ENCODE measurements at regions not wholly inside any gene's neighbourhood (a gene's known extent, or its start where the extent isn't known, plus 50 kb on each side); places are given as distances from the start of the nearest gene placed in this dataset.

DNA sequence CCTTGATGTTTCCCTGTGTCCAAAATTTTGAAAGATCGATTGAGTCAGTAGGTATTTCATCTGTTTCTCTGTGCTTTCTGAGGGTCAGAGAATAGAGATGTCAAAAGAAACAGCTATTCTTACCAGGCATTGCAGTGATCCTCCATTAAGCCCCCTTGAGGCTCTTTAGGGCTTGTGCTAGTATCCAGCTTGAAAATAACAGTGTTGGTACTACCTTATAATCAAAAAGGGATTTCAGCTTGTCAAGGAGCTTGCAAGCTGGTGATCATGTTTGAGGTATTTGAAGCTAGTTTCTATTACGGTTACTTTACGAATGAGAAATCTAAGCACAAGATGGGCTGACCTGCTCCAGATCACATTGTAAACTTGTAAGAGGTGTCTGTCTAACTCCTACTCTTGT is 103.4 kb downstream of the EDEM1 start:
- TF ChIP-seq POLR2AphosphoS5 (IDR thresholded peaks at IDR 0.05) = no peak
- TF ChIP-seq, protein P1, sequence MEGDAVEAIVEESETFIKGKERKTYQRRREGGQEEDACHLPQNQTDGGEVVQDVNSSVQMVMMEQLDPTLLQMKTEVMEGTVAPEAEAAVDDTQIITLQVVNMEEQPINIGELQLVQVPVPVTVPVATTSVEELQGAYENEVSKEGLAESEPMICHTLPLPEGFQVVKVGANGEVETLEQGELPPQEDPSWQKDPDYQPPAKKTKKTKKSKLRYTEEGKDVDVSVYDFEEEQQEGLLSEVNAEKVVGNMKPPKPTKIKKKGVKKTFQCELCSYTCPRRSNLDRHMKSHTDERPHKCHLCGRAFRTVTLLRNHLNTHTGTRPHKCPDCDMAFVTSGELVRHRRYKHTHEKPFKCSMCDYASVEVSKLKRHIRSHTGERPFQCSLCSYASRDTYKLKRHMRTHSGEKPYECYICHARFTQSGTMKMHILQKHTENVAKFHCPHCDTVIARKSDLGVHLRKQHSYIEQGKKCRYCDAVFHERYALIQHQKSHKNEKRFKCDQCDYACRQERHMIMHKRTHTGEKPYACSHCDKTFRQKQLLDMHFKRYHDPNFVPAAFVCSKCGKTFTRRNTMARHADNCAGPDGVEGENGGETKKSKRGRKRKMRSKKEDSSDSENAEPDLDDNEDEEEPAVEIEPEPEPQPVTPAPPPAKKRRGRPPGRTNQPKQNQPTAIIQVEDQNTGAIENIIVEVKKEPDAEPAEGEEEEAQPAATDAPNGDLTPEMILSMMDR (IDR thresholded peaks at IDR 0.05) = no peak
- TF ChIP-seq POLR2A (IDR thresholded peaks at IDR 0.05) = no peak

DNA sequence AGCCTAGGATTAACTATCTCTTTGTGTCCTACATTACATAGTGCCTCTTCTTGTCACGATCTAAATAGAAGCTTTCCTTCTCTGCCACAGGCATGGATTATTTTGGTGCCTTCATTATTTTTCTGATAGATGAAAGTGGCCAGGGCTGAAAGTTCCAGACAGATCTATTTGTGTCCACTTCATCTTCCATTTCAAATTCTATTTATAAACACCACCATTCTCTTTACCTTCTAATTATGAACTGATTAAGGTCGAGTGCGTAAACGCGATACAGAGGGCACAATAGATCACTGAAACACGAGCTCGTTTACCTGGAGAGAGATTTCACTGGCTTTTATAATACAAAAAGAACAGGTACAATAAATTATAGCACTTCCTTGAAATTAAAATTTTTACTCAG is 105.0 kb downstream of the EDEM1 start:
- intact Hi-C loops (cut with DNase I; ENCODE audit: low total_unique reads) = no loop called here
- H3K4me1 ChIP-seq = no peaks in the 10 kb centered on the region

More for the DNA sequence above, 103.4 kb downstream of the EDEM1 start:
- intact Hi-C loops (cut with DNase I; ENCODE audit: low total_unique reads) = no loop called here
- peaks cover 0 to under 1% of the 10 kb centered on the region in 2 donors for H3K9me3 ChIP-seq
- H3K36me3 ChIP-seq = no peaks in the 10 kb centered on the region
- H3K27ac ChIP-seq = no peak overlapping the region
- no peaks in the 10 kb centered on the region for H3K4me1 ChIP-seq
- no peak for DNase-seq (ENCODE audit: low spot score in 2 of 2)
- H3K4me3 ChIP-seq = no peak overlapping the region
- no peaks in the 10 kb centered on the region for H3K27me3 ChIP-seq

DNA sequence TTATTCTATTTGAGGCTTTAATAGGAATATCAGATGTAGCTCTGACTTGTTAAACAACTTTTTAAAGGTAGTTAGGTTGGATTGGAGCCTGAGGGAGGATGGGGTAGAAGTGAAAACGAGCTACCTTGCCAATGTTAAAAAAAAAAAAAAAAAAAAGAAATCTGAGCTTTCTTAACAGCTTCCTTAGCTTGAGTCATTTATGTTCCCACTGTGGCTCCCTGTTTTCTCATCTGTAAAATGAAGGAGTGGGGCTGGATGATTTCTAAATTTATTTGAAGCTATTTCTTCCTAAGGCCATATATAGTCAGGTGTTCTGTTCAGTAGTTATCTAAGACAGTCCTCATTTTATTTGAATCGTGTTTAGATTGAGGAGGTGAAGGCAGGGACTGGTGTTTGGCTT is 105.7 kb downstream of the EDEM1 start:
- intact Hi-C loops (cut with DNase I; ENCODE audit: low total_unique reads) = no loop called here
- no peak overlapping the region for H3K27ac ChIP-seq
- DNase-seq (ENCODE audit: low spot score in 2 of 2) = no peak
- TF ChIP-seq POLR2AphosphoS5 (IDR thresholded peaks at IDR 0.05) (no peak), POLR2A (IDR thresholded peaks at IDR 0.05) (no peak)
- TF ChIP-seq, protein P1 (IDR thresholded peaks at IDR 0.05) = no peak
- no peaks in the 10 kb centered on the region for H3K4me1 ChIP-seq
- no peaks in the 10 kb centered on the region for H3K27me3 ChIP-seq
- H3K36me3 ChIP-seq = no peaks in the 10 kb centered on the region
- no peak overlapping the region for H3K4me3 ChIP-seq
- H3K9me3 ChIP-seq = peaks cover 0 to 6% of the 10 kb centered on the region in 2 donors

More for the DNA sequence above, 105.0 kb downstream of the EDEM1 start:
- no peaks in the 10 kb centered on the region for H3K27me3 ChIP-seq
- H3K4me3 ChIP-seq = no peak overlapping the region
- TF ChIP-seq, protein P1 (IDR thresholded peaks at IDR 0.05) = no peak
- TF ChIP-seq POLR2A (IDR thresholded peaks at IDR 0.05) (no peak), POLR2AphosphoS5 (IDR thresholded peaks at IDR 0.05) (no peak)
- DNase-seq (ENCODE audit: low spot score in 2 of 2) = no peak
- H3K36me3 ChIP-seq = no peaks in the 10 kb centered on the region
- H3K9me3 ChIP-seq = peaks cover 0 to 6% of the 10 kb centered on the region in 2 donors
- H3K27ac ChIP-seq = no peak overlapping the region

DNA sequence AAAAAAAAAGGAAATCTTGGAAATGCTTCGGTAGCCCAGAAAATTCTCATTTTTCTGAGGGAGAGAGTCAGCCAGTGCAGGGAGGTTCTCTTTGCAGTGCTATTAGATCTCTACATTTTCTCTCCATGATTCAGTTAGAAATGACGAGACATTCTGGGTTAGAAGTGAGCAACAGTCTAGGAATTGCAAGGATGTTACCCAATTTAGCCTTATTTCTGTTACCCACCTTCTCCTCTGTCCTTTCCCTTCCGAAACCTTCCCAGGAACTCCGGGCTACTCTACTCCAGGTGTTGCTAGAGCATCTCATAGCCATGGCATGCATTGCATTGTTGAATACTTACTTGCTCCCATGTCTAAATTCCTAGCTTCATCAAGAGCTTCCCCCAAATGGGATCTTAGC is 106.8 kb downstream of the EDEM1 start:
- Histone ChIP-seq H3K27me3 (no peaks in the 10 kb centered on the region), H3K9me3 (peaks cover 0 to 6% of the 10 kb centered on the region in 2 donors), H3K27ac (no peak overlapping the region), H3K4me1 (no peaks in the 10 kb centered on the region), H3K36me3 (no peaks in the 10 kb centered on the region), H3K4me3 (no peak overlapping the region)
- no peak for TF ChIP-seq POLR2AphosphoS5 (IDR thresholded peaks at IDR 0.05)
- TF ChIP-seq POLR2A (IDR thresholded peaks at IDR 0.05) = no peak
- intact Hi-C loops (cut with DNase I; ENCODE audit: low total_unique reads) = no loop called here
- no peak for DNase-seq (ENCODE audit: low spot score in 2 of 2)

DNA sequence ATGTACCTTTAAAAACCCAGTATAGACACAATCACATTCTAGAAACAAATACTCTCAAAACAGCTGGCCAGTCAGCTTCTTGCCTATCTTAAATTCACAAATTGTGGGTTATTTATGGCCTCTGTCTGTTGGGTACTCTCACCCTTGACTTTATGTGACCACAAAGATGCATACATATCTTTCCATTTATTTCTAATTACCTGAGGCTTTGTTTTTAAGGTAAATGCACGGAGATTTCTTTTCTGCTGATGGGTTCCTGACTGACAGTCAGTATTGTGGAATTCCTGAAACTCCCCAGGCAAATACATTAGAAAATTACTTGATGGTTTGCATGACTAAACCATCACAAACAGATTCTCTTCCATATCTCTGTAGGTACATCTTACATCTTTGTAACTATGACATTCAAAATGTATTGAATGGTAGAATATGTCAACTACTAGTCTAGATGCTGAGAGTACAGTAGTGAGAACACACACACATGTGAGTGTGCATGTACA is 107.7 kb downstream of the EDEM1 start:
- Histone ChIP-seq H3K27me3 (no peaks in the 10 kb centered on the region), H3K27ac (no peak overlapping the region), H3K36me3 (no peaks in the 10 kb centered on the region), H3K4me1 (no peaks in the 10 kb centered on the region), H3K9me3 (peaks cover 0 to 6% of the 10 kb centered on the region in 2 donors), H3K4me3 (no peak overlapping the region)
- intact Hi-C loops (cut with DNase I; ENCODE audit: low total_unique reads) = no loop called here
- TF ChIP-seq, protein P1 (IDR thresholded peaks at IDR 0.05) = no peak
- TF ChIP-seq POLR2AphosphoS5 (IDR thresholded peaks at IDR 0.05) (no peak), POLR2A (IDR thresholded peaks at IDR 0.05) (no peak)
- no peak for DNase-seq (ENCODE audit: low spot score in 2 of 2)

DNA sequence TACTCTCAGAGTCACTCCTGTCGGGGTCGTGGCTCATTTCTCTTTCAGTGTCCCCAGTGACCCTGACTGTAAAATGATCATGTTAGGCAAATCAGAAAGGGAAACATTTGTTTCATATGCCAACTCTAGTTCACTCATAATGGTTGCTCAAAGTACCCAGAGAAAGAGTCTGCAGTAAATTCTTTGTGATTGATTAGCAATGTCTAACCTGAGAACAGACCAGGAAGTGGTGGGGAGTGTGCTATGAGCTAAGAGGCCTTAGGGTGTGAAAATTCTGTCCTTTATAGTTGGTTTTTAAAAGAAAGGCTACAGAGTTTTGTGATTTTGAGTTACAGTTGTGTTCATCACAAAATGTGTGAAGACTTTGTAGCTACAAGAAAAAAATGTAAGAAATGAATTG is 108.9 kb downstream of the EDEM1 start:
- intact Hi-C loops (cut with DNase I; ENCODE audit: low total_unique reads) = no loop called here
- H3K4me3 ChIP-seq = no peak overlapping the region
- H3K27ac ChIP-seq = no peak overlapping the region
- H3K4me1 ChIP-seq = no peaks in the 10 kb centered on the region
- H3K36me3 ChIP-seq = no peaks in the 10 kb centered on the region
- H3K9me3 ChIP-seq = peaks cover 0 to 6% of the 10 kb centered on the region in 2 donors
- H3K27me3 ChIP-seq = no peaks in the 10 kb centered on the region
- TF ChIP-seq POLR2A (IDR thresholded peaks at IDR 0.05) = no peak
- TF ChIP-seq, protein P1 (IDR thresholded peaks at IDR 0.05) = no peak
- no peak for TF ChIP-seq POLR2AphosphoS5 (IDR thresholded peaks at IDR 0.05)
- DNase-seq (ENCODE audit: low spot score in 2 of 2) = no peak
